NCI-H187 (cell line): ENCODE measurements at regions not wholly inside any gene's neighbourhood (a gene's known extent, or its start where the extent isn't known, plus 50 kb on each side); places are given as distances from the start of the nearest gene placed in this dataset.

Source experiments
- DNase-seq, 2 experiments: peaks; one replicate each; lab custom pipeline; 2025; lab: John Stamatoyannopoulos, UW

GRCh38 chr18:75531851-75532459 lies 104.5 kb upstream of the SMIM21 start:
- DNase-seq, result no peak

GRCh38 chr18:75531212-75531850 lies 103.8 kb upstream of the SMIM21 start:
- DNase-seq, result no peak

GRCh38 chr18:75530566-75531211 lies 103.2 kb upstream of the SMIM21 start:
- DNase-seq, result no peak

GRCh38 chr18:75530118-75530517 lies 102.6 kb upstream of the SMIM21 start:
- DNase-seq, result no peak

- no peak for DNase-seq
Observed at GRCh38 chr18:75529394-75529793, 101.9 kb upstream of the SMIM21 start.

GRCh38 chr18:75527848-75528685 lies 100.6 kb upstream of the SMIM21 start:
- no peak for DNase-seq

- no peak for DNase-seq
Observed at GRCh38 chr18:75526038-75526437, 98.5 kb upstream of the SMIM21 start.

GRCh38 chr18:75525331-75525730 lies 97.8 kb upstream of the SMIM21 start:
- DNase-seq, result no peak

- no peak for DNase-seq
Observed at GRCh38 chr18:75524841-75525240, 97.3 kb upstream of the SMIM21 start.

- no peak for DNase-seq
Observed at GRCh38 chr18:75524181-75524580, 96.7 kb upstream of the SMIM21 start.

GRCh38 chr18:75521816-75522215 lies 94.3 kb upstream of the SMIM21 start:
- no peak for DNase-seq

GRCh38 chr18:75518007-75518406 lies 90.5 kb upstream of the SMIM21 start:
- DNase-seq, result no peak

GRCh38 chr18:75517286-75517685 lies 89.8 kb upstream of the SMIM21 start:
- DNase-seq, result no peak

- no peak for DNase-seq
Observed at GRCh38 chr18:75507636-75508035, 80.1 kb upstream of the SMIM21 start.

GRCh38 chr18:75506913-75507312 lies 79.4 kb upstream of the SMIM21 start:
- DNase-seq, result no peak

GRCh38 chr18:75504469-75504868 lies 77.0 kb upstream of the SMIM21 start:
- DNase-seq, result peak in 1 of 2 experiments; percentile 9

GRCh38 chr18:75503615-75504014 lies 76.1 kb upstream of the SMIM21 start:
- no peak for DNase-seq

- DNase-seq, result no peak
Observed at GRCh38 chr18:75502286-75502685, 74.8 kb upstream of the SMIM21 start.

- DNase-seq, result no peak
Observed at GRCh38 chr18:75500545-75500944, 73.0 kb upstream of the SMIM21 start.

GRCh38 chr18:75497576-75498235 lies 70.2 kb upstream of the SMIM21 start:
- no peak for DNase-seq

GRCh38 chr18:75496151-75496550 lies 68.6 kb upstream of the SMIM21 start:
- peak in 1 of 2 experiments; percentile 10 for DNase-seq

GRCh38 chr18:75492852-75493251 lies 65.3 kb upstream of the SMIM21 start:
- no peak for DNase-seq
